GM11168 (cell line): ENCODE measurements at regions not wholly inside any gene's neighbourhood (a gene's known extent, or its start where the extent isn't known, plus 50 kb on each side); places are given as distances from the start of the nearest gene placed in this dataset.
"Not testable (repeated sequence)": the region's sequence is repeated elsewhere in the genome, so short reads cannot be mapped to it uniquely, and the experiment has no call there.

Experiments used
- in situ Hi-C: fragments of 300-500 bp; cut with MboI; formaldehyde crosslinking; loops from one replicate; pipeline ENCODE4 v1.12.0; 2022; ENCODE audit warnings: low sequenced_read_pairs; ENCODE audit not compliant: unreplicated experiment

DNA sequence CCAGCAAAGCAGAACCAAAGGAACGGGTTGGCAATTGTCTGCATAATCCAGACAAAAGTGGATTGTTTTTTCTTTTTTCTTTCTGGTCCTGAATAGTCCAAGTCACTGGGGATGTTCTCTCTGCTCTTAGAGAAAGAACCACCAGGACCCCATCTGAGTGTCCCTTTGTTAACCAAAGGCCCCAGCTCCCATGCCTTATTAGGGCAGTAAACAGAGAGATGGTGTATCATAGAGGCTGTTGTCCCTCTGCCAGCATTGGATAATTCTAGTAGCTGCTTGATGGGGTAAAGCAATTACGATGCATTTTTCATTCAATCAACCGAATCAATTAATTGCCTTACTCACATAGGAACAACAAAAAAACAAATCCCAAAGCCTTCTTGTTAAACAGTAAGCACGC, 213.0 kb downstream of the BUB3 start:
- in situ Hi-C loops, result no loop called here

DNA sequence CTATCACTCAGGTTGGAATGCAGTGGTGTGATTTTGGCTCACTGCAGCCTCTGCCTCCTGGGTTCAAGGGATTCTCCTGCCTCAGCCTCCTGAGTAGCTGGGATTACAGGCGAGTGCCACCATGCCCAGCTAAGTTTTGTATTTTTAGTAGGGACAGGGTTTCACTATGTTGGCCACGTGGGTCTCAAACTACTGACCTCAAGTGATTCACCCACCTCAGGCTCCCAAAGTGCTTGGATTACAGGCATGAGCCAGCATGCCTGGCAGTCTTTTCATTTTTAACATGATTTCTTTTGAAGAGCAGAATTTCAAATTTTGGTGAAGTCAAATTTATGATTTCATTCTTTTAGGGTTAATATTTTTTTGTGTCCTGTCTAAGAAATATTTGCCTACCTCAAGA, 217.4 kb downstream of the BUB3 start:
- in situ Hi-C loops, result not testable (repeated sequence)

DNA sequence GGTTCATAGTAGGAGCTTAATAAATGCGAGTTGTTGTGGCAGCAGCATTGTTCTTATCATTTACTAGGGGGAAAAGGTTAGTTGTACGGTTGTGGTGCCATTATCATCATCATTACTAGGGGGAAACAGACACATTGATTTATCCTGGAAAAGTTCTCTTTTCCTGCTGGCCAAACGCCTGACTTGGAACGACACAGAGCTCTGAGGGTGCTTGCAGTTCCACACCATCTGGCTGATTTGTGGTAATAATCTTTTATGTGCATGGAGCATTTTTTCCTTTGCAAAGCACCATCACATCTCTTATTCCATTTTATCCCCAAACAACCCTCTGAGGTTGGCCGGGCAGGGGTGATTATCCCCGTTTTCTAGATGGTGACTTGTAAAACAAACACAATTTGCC, 219.4 kb downstream of the BUB3 start:
- in situ Hi-C loops, result no loop called here

DNA sequence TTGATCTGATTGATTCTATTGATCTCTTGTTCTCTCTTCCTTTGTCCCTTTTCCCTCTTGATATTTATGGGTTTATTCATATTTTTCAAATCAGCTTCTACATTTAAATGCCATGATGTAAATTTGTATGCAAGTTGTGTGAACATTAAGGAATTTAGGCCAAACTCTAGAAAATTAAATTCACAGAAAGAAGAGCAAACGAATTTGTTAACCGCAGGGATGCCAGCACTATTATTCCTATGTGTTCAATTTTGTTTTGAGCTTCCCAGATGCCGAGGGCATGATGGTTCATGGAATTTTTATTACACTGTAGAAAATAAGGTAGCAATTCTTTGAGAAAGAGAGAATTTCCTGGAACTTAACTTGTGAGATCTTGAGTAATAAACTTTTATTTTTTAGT, 220.9 kb downstream of the BUB3 start:
- in situ Hi-C loops, result no loop called here

DNA sequence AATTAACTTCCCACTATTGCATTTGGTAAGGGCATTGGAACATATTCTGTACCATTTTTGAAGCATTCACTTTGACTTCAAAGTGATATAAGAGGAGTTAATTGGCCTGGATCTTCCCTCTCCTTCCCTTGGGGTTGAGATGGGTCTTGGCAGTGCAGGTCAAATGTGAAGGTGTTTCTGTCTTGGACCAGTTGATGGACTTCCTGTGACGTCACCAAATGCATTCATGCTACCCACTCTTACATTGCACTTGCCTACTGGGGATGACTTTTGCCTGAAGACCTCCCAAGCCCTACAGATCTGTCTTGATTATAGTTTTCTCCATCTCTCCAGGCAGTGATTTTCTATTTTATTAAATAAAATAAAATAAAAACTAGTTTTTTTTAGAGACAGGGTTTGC, 221.5 kb downstream of the BUB3 start:
- in situ Hi-C loops, result no loop called here

DNA sequence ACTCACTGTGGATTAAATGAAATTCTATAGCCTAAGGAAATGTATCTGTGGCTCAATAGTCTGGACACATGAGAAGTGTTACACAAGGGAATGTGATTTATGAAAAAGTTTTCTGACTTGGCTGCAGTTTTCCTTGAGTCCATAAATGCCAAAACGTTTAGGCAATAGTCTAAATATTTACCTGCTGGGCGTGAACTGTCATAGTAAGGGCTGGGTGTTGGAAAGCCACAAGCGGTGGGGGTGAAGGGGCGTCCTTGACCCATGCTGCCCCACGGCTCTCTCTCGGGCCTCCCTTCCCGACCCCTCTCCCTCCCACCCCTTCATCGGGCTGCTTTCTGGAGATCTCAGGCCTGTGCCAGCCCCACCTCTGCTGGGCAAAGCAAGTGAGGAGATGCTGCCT, 223.7 kb downstream of the BUB3 start:
- in situ Hi-C loops, result no loop called here

DNA sequence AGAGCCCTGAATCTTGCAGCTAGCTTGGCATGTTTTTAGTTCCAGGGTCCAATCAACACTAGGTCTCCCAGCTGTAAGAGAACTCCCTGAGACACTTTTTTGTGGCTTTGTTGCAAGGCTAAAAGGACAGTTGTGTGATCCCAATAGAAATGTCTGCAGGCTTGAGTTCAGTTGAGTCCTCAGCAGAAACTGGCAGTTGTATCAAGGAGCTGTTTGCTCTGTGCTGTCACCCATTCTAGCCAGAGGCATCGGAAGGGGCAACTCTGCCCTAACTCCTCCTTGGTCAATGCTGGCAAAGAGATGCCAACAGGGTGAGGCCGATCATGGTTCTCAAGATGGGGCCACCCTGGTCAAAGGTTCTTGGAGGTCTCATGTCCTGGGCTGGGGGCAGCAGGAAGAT, 224.1 kb downstream of the BUB3 start:
- in situ Hi-C loops, result no loop called here

DNA sequence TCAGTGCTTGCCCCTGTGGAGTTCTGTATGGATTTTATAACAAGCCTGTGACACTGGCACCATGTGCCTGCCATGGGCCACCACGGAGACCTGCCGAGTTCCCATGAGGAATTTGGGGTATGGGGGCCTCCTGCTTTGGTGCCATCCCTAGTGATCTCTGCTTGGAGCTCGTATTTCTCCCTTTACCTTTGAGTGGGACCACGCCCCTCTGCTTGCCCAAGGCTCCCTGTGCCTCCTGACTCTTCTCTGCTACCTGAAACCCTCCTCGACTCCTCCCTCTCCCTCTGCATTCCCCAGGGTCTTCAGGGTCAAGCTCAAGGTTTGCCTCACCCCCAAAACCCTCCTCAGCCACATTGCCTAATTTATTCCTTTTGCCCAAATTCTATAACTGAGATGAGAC, 225.0 kb downstream of the BUB3 start:
- in situ Hi-C loops, result no loop called here

DNA sequence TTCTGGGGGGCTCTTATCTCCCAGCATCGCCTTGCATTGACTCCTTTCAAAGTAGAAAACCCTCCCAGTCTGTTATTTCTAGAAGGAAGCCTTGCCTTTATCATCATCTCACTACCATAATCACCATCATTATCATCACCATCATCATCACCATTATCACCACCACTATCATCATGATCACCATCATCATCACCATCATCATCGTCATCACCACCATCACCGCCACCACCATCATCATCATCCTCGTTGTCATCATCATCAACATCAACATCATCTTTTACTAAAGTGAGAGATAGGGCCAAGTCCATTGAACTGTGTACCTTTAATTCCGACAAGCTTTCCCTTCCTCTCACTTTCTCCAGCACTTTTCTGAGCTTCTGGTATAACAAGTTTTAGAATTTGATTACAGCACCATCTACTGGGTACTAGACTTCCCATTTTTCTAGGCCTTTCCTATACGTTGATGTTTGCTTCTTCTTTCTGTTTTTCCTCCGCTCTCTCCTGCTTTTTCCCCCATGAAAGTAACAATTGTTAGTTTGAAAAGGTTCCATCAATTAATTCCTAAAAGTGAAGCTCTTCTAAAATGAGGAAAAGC, 226.4 kb downstream of the BUB3 start:
- in situ Hi-C loops, result no loop called here

DNA sequence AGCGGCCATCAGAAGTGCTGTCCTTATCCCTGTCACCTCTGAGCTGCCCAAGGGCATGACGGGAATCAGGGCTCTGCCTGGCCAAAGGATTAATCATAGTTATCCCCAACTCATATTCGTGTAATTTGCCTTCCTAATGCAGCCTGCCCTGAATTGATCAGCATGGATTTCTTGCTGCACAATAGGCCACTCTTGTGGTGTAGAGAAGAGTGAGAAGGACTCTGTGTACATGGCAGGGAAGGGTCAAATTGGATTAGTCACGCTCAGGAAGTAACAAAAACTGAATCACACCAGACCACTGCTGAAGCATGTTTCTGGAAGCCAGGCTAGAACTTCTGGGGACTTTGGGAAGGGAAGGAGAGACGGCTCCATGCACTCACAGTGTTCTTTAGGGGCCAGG, 227.0 kb downstream of the BUB3 start:
- in situ Hi-C loops, result no loop called here

DNA sequence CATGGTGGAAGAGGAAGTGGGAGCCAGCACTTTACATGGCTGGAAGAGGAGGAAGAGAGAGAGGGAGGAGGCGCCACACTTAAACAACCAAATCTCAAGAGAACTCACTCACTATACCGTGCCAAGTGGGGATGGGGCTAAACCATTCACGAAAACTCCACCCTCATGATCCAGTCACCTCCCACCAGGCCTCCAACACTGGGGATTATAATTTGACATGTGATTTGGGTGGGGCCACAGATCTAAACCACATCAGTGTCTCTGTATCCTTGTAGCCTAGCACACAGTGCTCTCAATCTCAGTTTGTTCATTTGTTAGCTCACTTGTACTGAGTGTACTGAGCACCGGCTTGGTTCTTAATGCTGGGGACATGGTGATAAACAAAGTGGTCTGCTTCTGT, 228.3 kb downstream of the BUB3 start:
- in situ Hi-C loops, result no loop called here

DNA sequence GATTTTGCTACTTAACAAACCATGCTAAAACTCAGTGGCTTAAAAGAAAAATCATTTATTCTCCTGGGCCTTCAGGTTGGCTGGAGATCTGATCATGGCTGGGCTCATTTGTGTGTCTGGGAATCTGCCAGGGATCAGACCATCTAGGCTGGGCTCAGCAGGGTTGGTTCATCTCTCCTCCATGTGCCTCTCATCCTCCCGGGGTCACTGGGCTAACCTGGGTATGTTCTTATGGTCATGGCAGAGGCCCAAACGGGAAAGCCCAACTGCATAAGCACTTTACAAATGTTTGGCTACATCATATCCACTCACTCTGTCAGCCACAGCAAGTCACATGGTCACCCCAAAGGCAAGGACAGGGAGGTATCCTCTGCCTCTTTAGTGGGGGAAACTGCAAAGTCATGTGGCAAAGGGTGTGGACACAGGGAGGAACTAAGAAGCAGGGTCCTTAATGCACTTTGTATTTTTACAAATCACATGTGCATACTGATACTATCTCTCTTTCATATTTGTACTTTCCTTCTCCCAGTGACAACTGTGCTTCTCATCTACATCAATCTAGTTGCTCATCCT, 231.4 kb downstream of the BUB3 start:
- in situ Hi-C loops, result no loop called here

DNA sequence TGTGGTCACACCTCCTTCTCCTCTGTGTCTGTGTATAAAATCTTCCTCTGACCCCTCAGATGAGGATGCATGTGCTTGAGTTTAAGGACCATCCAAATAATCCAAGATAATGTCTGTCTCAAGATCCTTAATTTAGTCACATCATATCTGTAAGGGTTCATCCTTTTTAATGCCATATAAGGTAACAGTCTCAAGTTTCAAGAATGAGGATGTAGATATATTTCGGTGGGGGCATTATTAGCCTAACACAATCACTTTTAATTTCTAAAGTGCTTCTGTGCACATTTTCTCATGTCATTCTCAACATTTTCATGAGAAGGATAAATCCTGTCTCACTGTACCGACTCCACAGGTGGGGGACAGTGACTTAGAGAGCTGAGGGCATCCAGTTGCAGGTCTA, 235.3 kb downstream of the BUB3 start:
- in situ Hi-C loops, result no loop called here

DNA sequence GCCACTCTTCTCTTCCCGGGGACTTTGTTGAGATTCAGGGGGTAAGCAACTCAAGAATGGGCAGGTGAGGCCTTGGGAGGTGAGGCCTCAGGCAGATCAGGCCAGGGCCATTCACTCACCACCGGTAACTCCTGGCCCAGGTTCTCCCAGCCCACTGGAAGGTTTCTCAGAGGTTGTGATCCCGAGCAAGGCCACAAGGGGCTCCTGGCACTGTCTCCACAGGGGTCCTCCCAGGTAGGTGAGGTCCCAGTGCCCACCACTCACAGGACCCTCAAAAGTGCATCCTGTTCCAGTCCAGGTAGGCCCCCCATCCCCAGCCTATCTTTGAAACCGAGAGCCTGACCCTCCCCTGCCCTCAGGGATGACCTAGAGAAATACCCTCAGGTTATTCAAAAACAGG, 236.1 kb downstream of the BUB3 start:
- in situ Hi-C loops, result loop anchor here (5.0 to 10.0 kb wide), 2 partner anchors 162 to 246 kb away; partner anchors contain the start of gene HMX2

DNA sequence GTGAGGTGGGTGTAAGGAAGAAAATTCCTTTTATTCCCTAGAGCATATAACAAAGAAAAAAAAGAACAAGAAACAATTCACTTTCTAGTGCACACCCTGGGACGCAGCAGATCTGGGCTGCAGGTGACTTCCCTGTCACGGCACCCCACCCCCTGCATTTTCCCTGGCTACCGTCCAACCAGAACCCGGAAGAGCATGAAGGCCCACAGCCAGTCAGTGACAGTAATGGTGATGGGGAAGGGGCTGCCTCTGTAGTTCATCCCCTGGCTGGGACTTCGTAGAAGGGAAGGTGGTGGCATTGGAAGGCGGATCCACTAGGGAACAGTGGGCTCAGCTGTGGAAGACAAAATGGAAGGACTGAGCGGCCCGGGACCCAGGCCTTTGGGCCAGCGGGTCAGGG, 236.7 kb downstream of the BUB3 start:
- in situ Hi-C loops, result loop anchor here (5.0 to 10.0 kb wide), 2 partner anchors 161 to 246 kb away; partner anchors contain the start of gene HMX2

DNA sequence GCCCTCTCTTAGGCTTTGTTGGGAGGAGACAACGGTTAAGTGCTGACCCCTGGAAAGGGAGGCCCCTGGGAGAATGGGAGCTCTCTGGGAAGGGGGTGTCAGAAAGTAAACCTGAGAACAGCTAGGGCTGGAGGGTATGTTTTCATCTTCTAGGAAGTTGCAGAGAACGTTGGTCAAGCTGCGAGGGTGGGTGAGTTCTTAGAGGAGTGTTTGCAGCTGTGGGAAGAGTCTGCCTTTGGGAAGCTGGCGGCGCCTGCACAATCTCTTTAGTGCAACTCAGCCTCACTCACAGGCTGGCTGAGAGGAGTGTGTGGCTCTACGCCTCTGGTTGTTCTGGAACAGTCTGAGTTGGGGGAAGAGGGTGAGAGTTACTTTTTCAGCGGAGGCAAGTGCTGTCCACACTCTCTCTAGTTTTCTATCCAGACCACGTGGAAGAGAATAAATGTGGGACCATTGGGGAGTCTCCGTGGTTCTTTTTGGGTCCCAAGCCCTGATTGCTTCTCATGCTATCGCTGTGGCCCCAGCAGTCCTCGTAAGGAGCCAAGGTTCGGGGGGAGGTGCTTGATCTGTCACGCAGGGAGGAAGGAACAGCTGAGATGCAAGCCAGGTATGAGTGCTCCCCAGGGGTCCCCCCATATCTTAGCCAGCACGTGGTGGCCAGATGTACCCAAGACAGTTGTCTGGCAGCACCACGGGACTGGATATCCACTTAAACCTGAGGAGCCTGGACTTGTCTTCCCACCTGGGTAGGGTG, 237.2 kb downstream of the BUB3 start:
- in situ Hi-C loops, result loop anchor here (5.0 to 10.0 kb wide), 2 partner anchors 161 to 247 kb away; partner anchors contain the start of gene HMX2

DNA sequence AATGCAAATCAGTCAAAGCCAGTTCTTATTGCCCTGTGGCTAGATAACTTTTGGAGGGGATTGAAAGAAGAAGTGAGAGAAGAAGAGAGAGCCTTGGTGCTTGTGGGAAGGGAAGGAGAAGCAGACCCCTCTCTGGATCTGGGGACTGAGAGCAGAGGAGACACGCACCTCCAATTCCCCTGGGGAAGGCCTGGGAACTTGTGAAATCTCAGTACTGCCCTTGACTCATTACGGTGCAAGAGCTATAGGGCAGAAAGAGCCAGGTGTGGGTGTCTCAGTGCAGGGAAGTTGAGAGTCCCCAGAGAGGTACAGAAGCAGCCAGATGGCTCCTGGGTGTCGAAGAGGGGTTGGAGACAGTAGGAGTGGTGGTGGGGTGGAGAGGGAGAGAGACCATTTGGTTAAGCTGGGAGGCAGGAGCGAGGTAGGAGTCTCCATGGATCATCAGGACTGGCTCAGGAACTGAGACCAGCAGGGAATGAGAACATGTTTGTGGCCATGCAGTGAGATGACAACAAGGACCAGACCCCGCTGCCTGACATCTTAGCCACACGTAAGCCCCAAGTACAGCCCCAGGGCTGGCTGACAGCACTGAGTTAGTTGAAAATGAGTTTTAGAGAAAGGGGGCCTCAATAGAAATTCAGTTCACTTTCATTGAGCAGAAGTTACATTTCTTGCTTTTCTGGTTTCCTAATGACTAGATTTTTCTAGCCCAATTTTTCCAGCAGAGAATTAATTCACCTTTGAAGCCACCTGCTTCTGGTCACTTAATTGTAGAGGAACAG, 238.2 kb downstream of the BUB3 start:
- in situ Hi-C loops, result loop anchor here (5.0 to 10.0 kb wide), 2 partner anchors 160 to 248 kb away; partner anchors contain the start of gene HMX2

DNA sequence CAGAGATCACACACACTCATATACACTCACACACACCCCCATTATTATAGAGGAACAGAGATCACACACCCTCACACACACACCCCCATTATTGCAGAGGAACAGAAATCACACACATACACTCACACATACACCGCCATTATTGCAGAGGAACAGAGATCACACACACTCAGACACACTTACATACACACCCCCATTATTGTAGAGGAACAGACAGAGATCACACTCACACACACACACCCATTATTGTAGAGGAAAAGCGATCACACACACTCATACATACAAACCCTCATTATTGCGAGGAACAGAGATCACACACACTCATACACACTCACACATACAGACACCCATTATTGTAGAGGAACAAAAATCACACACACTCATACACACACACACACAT, 239.0 kb downstream of the BUB3 start:
- in situ Hi-C loops, result loop anchor here (5.0 to 10.0 kb wide), 2 partner anchors 159 to 248 kb away; partner anchors contain the start of gene HMX2

DNA sequence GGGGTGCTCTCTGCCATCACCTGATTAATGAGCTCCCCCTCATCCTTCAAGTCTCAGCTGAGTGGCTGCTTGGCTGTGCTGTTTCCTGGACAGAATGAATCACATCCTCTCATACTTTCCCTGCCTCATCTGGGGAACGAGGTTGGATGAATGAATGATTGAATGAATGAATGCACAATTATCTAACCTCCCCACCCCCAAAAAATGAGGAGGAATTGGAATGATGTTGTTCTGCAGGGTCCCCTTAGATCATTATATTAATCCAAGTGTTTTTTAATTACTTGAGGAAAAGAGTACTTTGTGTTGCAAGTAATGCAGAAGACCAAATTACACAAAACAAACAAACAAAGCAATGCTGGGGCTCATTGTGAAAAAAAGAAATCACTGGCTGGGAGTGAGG, 240.2 kb downstream of the BUB3 start:
- in situ Hi-C loops, result loop anchor here (5.0 to 10.0 kb wide), 2 partner anchors 158 to 250 kb away; partner anchors contain the start of gene HMX2

DNA sequence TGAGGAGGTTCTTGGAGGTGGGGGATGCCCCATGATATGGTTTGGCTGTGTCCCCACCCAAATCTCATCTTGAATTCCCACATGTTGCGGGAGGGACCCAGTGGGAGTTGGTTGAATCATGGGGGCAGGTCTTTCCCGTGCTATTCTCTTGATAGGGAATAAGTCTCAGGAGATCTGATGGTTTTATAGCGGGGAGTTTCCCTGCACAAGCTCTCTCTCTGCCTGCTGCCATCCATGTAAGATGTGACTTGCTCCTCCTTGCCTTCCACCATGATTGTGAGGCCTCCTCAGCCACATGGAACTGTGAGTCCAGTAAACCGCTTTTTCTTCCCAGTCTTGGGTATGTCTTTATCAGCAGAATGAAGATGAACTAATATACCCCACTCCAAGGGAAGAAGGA, 241.0 kb downstream of the BUB3 start:
- in situ Hi-C loops, result loop anchor here (10.0 kb wide), 1 partner anchor 250 kb away; the partner anchor contains the start of gene HMX2
